Keratinocyte (primary cell): ENCODE measurements at regions not wholly inside any gene's neighbourhood (a gene's known extent, or its start where the extent isn't known, plus 50 kb on each side); places are given as distances from the start of the nearest gene placed in this dataset.

Experiments
- DNase-seq: peaks from one replicate; pipeline ENCODE4 v3.0.0-alpha.2; 2011; ENCODE audit warnings: low read depth, missing footprints, low spot score
- FAIRE-seq: peaks from 2 replicates; lab custom pipeline; 2011; peaks lifted over from hg19 to GRCh38; lab: Jason Lieb, UNC
- H2AFZ ChIP-seq: 2 replicates; pipeline ENCODE4 v1.6.0; 2012; ENCODE audit warnings: low read length, control low read depth, inconsistent platforms; ENCODE audit not compliant: control insufficient read depth
- H3K27ac ChIP-seq: 2 replicates; pipeline ENCODE4 v1.5.1; 2011; ENCODE audit warnings: low read length; ENCODE audit not compliant: control insufficient read depth, insufficient read depth
- H3K27me3 ChIP-seq: 3 replicates; pipeline ENCODE4 v1.6.0; 2011; ENCODE audit warnings: low read length; ENCODE audit not compliant: control insufficient read depth, insufficient read depth; ENCODE audit errors: extremely low read depth
- H3K36me3 ChIP-seq, 2 experiments: 2 replicates in 1 of 2; 3 replicates in 1 of 2; pipeline ENCODE4 v1.5.1; 2011; ENCODE audit warnings: low read length in 2 of 2, mild to moderate bottlenecking in 1 of 2; ENCODE audit not compliant: control insufficient read depth in 2 of 2, insufficient read depth in 2 of 2; ENCODE audit errors: extremely low read depth in 1 of 2
- H3K4me1 ChIP-seq: 3 replicates; pipeline ENCODE4 v1.5.1; 2011; ENCODE audit warnings: low read length; ENCODE audit not compliant: control insufficient read depth, insufficient read depth; ENCODE audit errors: extremely low read depth
- H3K4me2 ChIP-seq: 3 replicates; pipeline ENCODE4 v1.6.0; 2011; ENCODE audit warnings: low read depth, low read length; ENCODE audit not compliant: control insufficient read depth, insufficient read depth; ENCODE audit errors: extremely low read depth
- H3K4me3 ChIP-seq, 3 experiments: fragments of 200-600 bp in 1 of 3; sonication (generic) in 1 of 3; 2 replicates in 2 of 3; 3 replicates in 1 of 3; pipeline ENCODE4 v1.5.1; 2011 to 2016; ENCODE audit warnings: low read length in 3 of 3, mild to moderate bottlenecking in 3 of 3, control low read depth in 2 of 3, inconsistent platforms in 1 of 3, low read depth in 1 of 3, mixed read lengths in 1 of 3, mixed run types in 1 of 3, moderate library complexity in 1 of 3; ENCODE audit not compliant: control insufficient read depth in 2 of 3, insufficient read depth in 2 of 3; ENCODE audit errors: extremely low read depth in 1 of 3
- H3K79me2 ChIP-seq: 2 replicates; pipeline ENCODE4 v1.6.0; 2012; ENCODE audit warnings: low read length; ENCODE audit not compliant: control insufficient read depth, insufficient read depth
- H3K9ac ChIP-seq: 3 replicates; pipeline ENCODE4 v1.6.0; 2011; ENCODE audit warnings: low read length; ENCODE audit not compliant: control insufficient read depth, insufficient read depth; ENCODE audit errors: extremely low read depth
- H3K9me1 ChIP-seq: 3 replicates; pipeline ENCODE4 v1.6.0; 2011; ENCODE audit warnings: low read length; ENCODE audit not compliant: control insufficient read depth, insufficient read depth; ENCODE audit errors: extremely low read depth
- H3K9me3 ChIP-seq: 2 replicates; pipeline ENCODE4 v1.5.1; 2012; ENCODE audit warnings: low read depth, low read length; ENCODE audit not compliant: control insufficient read depth
- H4K20me1 ChIP-seq: 3 replicates; pipeline ENCODE4 v1.6.0; 2011; ENCODE audit warnings: low read length; ENCODE audit not compliant: control insufficient read depth, insufficient read depth; ENCODE audit errors: extremely low read depth
- CTCF ChIP-seq, 3 experiments: IDR thresholded peaks in 1 of 3; conservative IDR thresholded peaks in 1 of 3; optimal IDR thresholded peaks in 1 of 3; 2 replicates in 2 of 3; 3 replicates in 1 of 3; pipeline versions ENCODE3 to v1.5.1; 2011; ENCODE audit warnings: low read length in 3 of 3, mild to moderate bottlenecking in 3 of 3, moderate library complexity in 2 of 3, control low read depth in 1 of 3, inconsistent platforms in 1 of 3; ENCODE audit not compliant: insufficient read depth in 2 of 3; ENCODE audit errors: extremely low read depth in 1 of 3
- EZH2 ChIP-seq: IDR thresholded peaks from one replicate; pipeline ENCODE4 v1.6.1; 2012; ENCODE audit warnings: inconsistent platforms, mild to moderate bottlenecking, low read length, moderate library complexity
- dilution Hi-C: fragments of 300-500 bp; cut with MboI; formaldehyde crosslinking; loops from one replicate; pipeline ENCODE4 v1.7.0; 2020; ENCODE audit warnings: low sequenced_read_pairs; ENCODE audit not compliant: extremely low pct_ligation_motif_present

GRCh38 chr6:98092331-98092730, 742.0 kb upstream of the POU3F2 start:
- Histone ChIP-seq H4K20me1 (no peaks in the 10 kb centered on the region), H3K27me3 (no peaks in the 10 kb centered on the region), H3K9me1 (no peaks in the 10 kb centered on the region), H3K4me3 (no peak overlapping the region), H3K27ac (no peak overlapping the region), H3K36me3 (no peaks in the 10 kb centered on the region), H3K9ac (no peak overlapping the region), H2AFZ (no peak overlapping the region), H3K9me3 (no peaks in the 10 kb centered on the region), H3K4me1 (no peaks in the 10 kb centered on the region), H3K4me2 (no peak overlapping the region), H3K79me2 (no peaks in the 10 kb centered on the region)
- dilution Hi-C loops, result no loop called here
- DNase-seq, result no peak
- no peak for TF ChIP-seq CTCF (optimal IDR thresholded peaks at IDR 0.05 in 1 of 3, IDR thresholded peaks at IDR 0.05 in 1 of 3, conservative IDR thresholded peaks at IDR 0.05 in 1 of 3; ENCODE audit: extremely low read depth in 1 of 3, insufficient read depth in 2 of 3, low read length in 3 of 3)
- no peak for TF ChIP-seq EZH2
- FAIRE-seq, result no peak

GRCh38 chr6:98094696-98095095, 739.7 kb upstream of the POU3F2 start:
- H4K20me1 ChIP-seq, result no peaks in the 10 kb centered on the region
- H3K79me2 ChIP-seq, result no peaks in the 10 kb centered on the region
- no peak overlapping the region for H3K27ac ChIP-seq
- H3K4me3 ChIP-seq, result no peak overlapping the region
- dilution Hi-C loops, result no loop called here
- no peaks in the 10 kb centered on the region for H3K27me3 ChIP-seq
- H2AFZ ChIP-seq, result no peak overlapping the region
- DNase-seq (no peak), FAIRE-seq (no peak)
- H3K4me2 ChIP-seq, result no peak overlapping the region
- TF ChIP-seq CTCF (optimal IDR thresholded peaks at IDR 0.05 in 1 of 3, IDR thresholded peaks at IDR 0.05 in 1 of 3, conservative IDR thresholded peaks at IDR 0.05 in 1 of 3; ENCODE audit: extremely low read depth in 1 of 3, insufficient read depth in 2 of 3, low read length in 3 of 3) (no peak), EZH2 (no peak)
- H3K4me1 ChIP-seq, result no peaks in the 10 kb centered on the region
- H3K9me1 ChIP-seq, result no peaks in the 10 kb centered on the region
- no peaks in the 10 kb centered on the region for H3K9me3 ChIP-seq
- no peaks in the 10 kb centered on the region for H3K36me3 ChIP-seq
- no peak overlapping the region for H3K9ac ChIP-seq
